OCI-LY7 (cell line): ENCODE measurements at regions not wholly inside any gene's neighbourhood (a gene's known extent, or its start where the extent isn't known, plus 50 kb on each side); places are given as distances from the start of the nearest gene placed in this dataset.

Source experiments
- BruUV-seq: library from RNA; stranded (reverse); fragments of 400-500 nt; replicated peaks from 2 replicates; lab custom pipeline; 2021; lab: Mats Ljungman, UMichigan
- CTCF ChIA-PET: fragments of 300-600 bp; sonication (Branson Sonifier 250); formaldehyde crosslinking; loops from one replicate; lab custom pipeline; 2022; ENCODE audit warnings: antibody characterized with exemption; ENCODE audit not compliant: unreplicated experiment; lab: Charles Lee
- POLR2A ChIA-PET: fragments of 300-600 bp; sonication (Branson Sonifier 250); formaldehyde crosslinking; loops from one replicate; lab custom pipeline; 2022; ENCODE audit warnings: antibody characterized with exemption; lab: Charles Lee
- DNase-seq: peaks from one replicate; pipeline ENCODE4 v3.0.0-alpha.2; 2015; ENCODE audit warnings: low spot score
- H2AFZ ChIP-seq: fragments of 200-600 bp; sonication (generic), shearing (Covaris generic); 2 replicates; pipeline ENCODE4 v1.6.1; 2014; ENCODE audit warnings: mild to moderate bottlenecking, antibody characterized with exemption, low read length, moderate library complexity
- H3K27ac ChIP-seq: fragments of 200-600 bp; sonication (generic); 2 replicates; pipeline ENCODE4 v1.5.1; 2014; ENCODE audit warnings: mixed run types, low read depth, mild to moderate bottlenecking, moderate library complexity, low read length, inconsistent platforms; ENCODE audit not compliant: poor library complexity, severe bottlenecking
- H3K36me3 ChIP-seq: fragments of 200-600 bp; sonication (generic); 2 replicates; pipeline ENCODE4 v1.6.1; 2014; ENCODE audit warnings: mild to moderate bottlenecking, antibody characterized with exemption, low read length, moderate library complexity, mixed read lengths; ENCODE audit not compliant: insufficient read depth
- H3K4me1 ChIP-seq: fragments of 200-600 bp; sonication (generic); 2 replicates; pipeline ENCODE4 v1.5.1; 2014; ENCODE audit warnings: mild to moderate bottlenecking, low read length; ENCODE audit not compliant: insufficient read depth, poor library complexity, severe bottlenecking
- H3K4me2 ChIP-seq: fragments of 200-600 bp; sonication (generic); 2 replicates; pipeline ENCODE4 v1.6.1; 2014; ENCODE audit warnings: mild to moderate bottlenecking, low read length
- H3K4me3 ChIP-seq: fragments of 200-600 bp; sonication (generic); 2 replicates; pipeline ENCODE4 v1.5.1; 2014; ENCODE audit warnings: mild to moderate bottlenecking, low read depth, low read length; ENCODE audit not compliant: poor library complexity, severe bottlenecking
- H3K79me2 ChIP-seq: fragments of 200-600 bp; sonication (generic); 2 replicates; pipeline ENCODE4 v1.6.1; 2016; ENCODE audit warnings: low read depth, mild to moderate bottlenecking, low read length, moderate library complexity, mixed read lengths; ENCODE audit not compliant: insufficient read depth
- H3K9me2 ChIP-seq: fragments of 200-600 bp; sonication (generic); 2 replicates; pipeline ENCODE4 v1.6.1; 2016; ENCODE audit warnings: mild to moderate bottlenecking, low read length, mixed read lengths; ENCODE audit not compliant: insufficient read depth
- H3K9me3 ChIP-seq: fragments of 200-600 bp; sonication (generic); 2 replicates; pipeline ENCODE4 v1.6.1; 2014; ENCODE audit warnings: mild to moderate bottlenecking, mixed run types, low read length, mixed read lengths
- H4K20me1 ChIP-seq: fragments of 200-600 bp; sonication (generic); 2 replicates; pipeline ENCODE4 v1.6.1; 2014; ENCODE audit warnings: mild to moderate bottlenecking, antibody characterized with exemption, low read length, moderate library complexity, mixed read lengths; ENCODE audit not compliant: insufficient read depth
- EZH2phosphoT487 ChIP-seq: fragments of 200-600 bp; sonication (generic); IDR thresholded peaks from 2 replicates; pipeline ENCODE4 v1.6.1; 2018; ENCODE audit warnings: low read depth, borderline replicate concordance, mild to moderate bottlenecking, mixed run types, antibody characterized with exemption, low read length, moderate library complexity, mixed read lengths
- intact Hi-C: fragments of 100-400 bp; cut with micrococcal nuclease; formaldehyde crosslinking; loops from one replicate; pipeline ENCODE4 v1.10.0; 2022; ENCODE audit not compliant: unreplicated experiment
- TF ChIP-seq, protein P1 (sequence below): fragments of 200-600 bp; sonication (generic); conservative IDR thresholded peaks from 2 replicates; pipeline ENCODE4 v1.5.1; 2014; ENCODE audit warnings: mild to moderate bottlenecking, antibody characterized with exemption, low read length, moderate library complexity, mixed read lengths

DNA sequence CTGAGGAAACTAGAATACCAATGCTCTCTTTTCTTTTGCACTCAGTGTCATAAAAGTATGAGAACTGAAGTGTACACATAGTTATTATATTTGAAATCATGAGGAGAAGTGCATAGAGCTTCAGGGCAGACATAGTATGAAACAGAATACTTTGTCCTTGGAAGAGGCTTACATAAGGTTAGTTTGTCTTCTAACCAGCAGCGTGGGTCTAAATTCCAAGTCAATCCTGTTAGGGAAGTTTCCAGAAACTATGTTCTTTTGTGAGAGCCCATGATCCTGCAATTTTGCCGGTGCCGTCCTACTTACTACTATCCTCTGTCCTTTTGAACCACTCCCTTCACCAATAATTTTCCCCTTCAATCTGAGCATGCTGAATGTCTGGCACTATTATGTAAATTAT lies 156.2 kb downstream of the PABPC4L start:
- intact Hi-C loops: no loop called here

DNA sequence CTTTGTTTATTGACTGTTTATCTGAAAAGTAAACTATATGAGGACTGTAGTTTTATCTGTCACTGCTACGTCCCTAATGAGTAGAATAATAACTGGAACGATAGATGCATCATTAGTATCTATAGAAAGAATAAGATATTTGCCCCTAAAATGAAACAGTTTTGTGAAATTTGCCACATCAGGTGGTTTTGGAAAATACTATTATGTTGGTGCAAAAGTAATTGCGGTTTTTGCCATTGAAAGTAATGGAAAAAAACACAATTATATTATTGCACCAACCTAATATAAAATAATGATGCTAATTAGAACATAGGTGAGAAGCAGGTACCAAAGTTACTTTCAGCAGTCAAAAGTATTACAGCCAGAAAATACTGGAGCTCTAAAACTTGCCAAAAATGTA lies 158.3 kb downstream of the PABPC4L start:
- H4K20me1 ChIP-seq: no peaks in the 10 kb centered on the region
- BruUV-seq: no TSS peak
- no peak for DNase-seq
- CTCF ChIA-PET: no interaction called here
- TF ChIP-seq, protein P1, sequence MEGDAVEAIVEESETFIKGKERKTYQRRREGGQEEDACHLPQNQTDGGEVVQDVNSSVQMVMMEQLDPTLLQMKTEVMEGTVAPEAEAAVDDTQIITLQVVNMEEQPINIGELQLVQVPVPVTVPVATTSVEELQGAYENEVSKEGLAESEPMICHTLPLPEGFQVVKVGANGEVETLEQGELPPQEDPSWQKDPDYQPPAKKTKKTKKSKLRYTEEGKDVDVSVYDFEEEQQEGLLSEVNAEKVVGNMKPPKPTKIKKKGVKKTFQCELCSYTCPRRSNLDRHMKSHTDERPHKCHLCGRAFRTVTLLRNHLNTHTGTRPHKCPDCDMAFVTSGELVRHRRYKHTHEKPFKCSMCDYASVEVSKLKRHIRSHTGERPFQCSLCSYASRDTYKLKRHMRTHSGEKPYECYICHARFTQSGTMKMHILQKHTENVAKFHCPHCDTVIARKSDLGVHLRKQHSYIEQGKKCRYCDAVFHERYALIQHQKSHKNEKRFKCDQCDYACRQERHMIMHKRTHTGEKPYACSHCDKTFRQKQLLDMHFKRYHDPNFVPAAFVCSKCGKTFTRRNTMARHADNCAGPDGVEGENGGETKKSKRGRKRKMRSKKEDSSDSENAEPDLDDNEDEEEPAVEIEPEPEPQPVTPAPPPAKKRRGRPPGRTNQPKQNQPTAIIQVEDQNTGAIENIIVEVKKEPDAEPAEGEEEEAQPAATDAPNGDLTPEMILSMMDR: no peak
- no peak for TF ChIP-seq EZH2phosphoT487
- no peaks in the 10 kb centered on the region for H3K79me2 ChIP-seq
- H3K4me1 ChIP-seq: no peaks in the 10 kb centered on the region
- H2AFZ ChIP-seq: no peak overlapping the region
- no peak overlapping the region for H3K27ac ChIP-seq
- no peaks in the 10 kb centered on the region for H3K36me3 ChIP-seq
- no peaks in the 10 kb centered on the region for H3K9me2 ChIP-seq
- POLR2A ChIA-PET: no interaction called here
- H3K4me2 ChIP-seq: no peak overlapping the region
- no peak overlapping the region for H3K4me3 ChIP-seq
- intact Hi-C loops: no loop called here
- no peaks in the 10 kb centered on the region for H3K9me3 ChIP-seq

More for the DNA sequence above, 156.2 kb downstream of the PABPC4L start:
- Histone ChIP-seq H3K79me2 (no peaks in the 10 kb centered on the region), H3K4me3 (no peak overlapping the region), H3K4me2 (no peak overlapping the region), H4K20me1 (no peaks in the 10 kb centered on the region), H3K9me2 (no peaks in the 10 kb centered on the region; the same call in 1 of the 2 replicates), H2AFZ (no peak overlapping the region), H3K4me1 (no peaks in the 10 kb centered on the region), H3K36me3 (no peaks in the 10 kb centered on the region), H3K9me3 (no peaks in the 10 kb centered on the region), H3K27ac (no peak overlapping the region)
- TF ChIP-seq EZH2phosphoT487: no peak
- TF ChIP-seq, protein P1: no peak
- ChIA-PET POLR2A (no interaction called here), CTCF (no interaction called here)
- no TSS peak for BruUV-seq
- no peak for DNase-seq

DNA sequence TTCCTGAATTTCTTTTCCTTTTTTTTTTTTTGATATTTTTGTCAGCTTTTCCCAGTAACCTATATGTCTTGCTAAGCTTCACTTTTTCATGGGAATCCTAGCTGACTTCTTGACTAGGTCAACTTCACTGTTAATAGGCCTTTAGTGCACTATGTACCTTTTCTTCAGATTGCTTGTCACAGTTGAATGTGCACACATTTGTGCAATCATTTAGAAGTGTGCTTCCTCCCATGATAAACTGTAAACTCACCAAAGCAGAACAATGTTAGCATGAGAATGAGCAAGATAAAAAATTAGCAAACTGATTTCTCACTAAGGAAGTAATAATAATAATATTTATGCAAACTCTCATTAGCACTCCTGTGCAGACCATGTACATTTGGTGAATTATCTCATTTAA lies 173.2 kb downstream of the PABPC4L start:
- intact Hi-C loops: no loop called here
- no peak for TF ChIP-seq EZH2phosphoT487
- TF ChIP-seq, protein P1: no peak
- ChIA-PET CTCF (no interaction called here), POLR2A (no interaction called here)
- H3K27ac ChIP-seq: no peak overlapping the region
- no peaks in the 10 kb centered on the region for H3K79me2 ChIP-seq
- no peak overlapping the region for H3K4me3 ChIP-seq
- H4K20me1 ChIP-seq: no peaks in the 10 kb centered on the region
- H3K9me3 ChIP-seq: no peaks in the 10 kb centered on the region
- no peaks in the 10 kb centered on the region for H3K36me3 ChIP-seq
- no peak overlapping the region for H2AFZ ChIP-seq
- no peak overlapping the region for H3K4me2 ChIP-seq
- BruUV-seq: no TSS peak
- no peaks in the 10 kb centered on the region for H3K4me1 ChIP-seq
- no peak for DNase-seq
- H3K9me2 ChIP-seq: no peaks in the 10 kb centered on the region
